Mesendoderm (in vitro differentiated cells): ENCODE measurements at regions not wholly inside any gene's neighbourhood (a gene's known extent, or its start where the extent isn't known, plus 50 kb on each side); places are given as distances from the start of the nearest gene placed in this dataset.

Experiments used
- DNase-seq: peaks from one replicate; pipeline ENCODE4 v3.0.0; 2013
- H2AK5ac ChIP-seq: 2 replicates; pipeline ENCODE4 v1.6.1; 2013; ENCODE audit warnings: low read length, inconsistent platforms
- H2BK120ac ChIP-seq: 2 replicates; pipeline ENCODE4 v1.6.1; 2013; ENCODE audit warnings: low read depth, mild to moderate bottlenecking, low read length, moderate library complexity, mixed read lengths
- H2BK15ac ChIP-seq: replicated peaks from 2 replicates; pipeline ENCODE4 v1.6.1; 2013; ENCODE audit warnings: low read depth, mild to moderate bottlenecking, moderate library complexity
- H2BK5ac ChIP-seq: 2 replicates; pipeline ENCODE4 v1.6.1; 2013; ENCODE audit warnings: low read length, inconsistent platforms
- H3K18ac ChIP-seq: 2 replicates; pipeline ENCODE4 v1.6.1; 2013; ENCODE audit warnings: mild to moderate bottlenecking, low read length, mixed read lengths
- H3K23ac ChIP-seq: one replicate; pipeline ENCODE4 v1.6.1; 2013; ENCODE audit warnings: low read length
- H3K27ac ChIP-seq: 2 replicates; pipeline ENCODE4 v1.5.1; 2013; ENCODE audit warnings: low read depth, mild to moderate bottlenecking, inconsistent platforms, low read length, moderate library complexity
- H3K27me3 ChIP-seq: 2 replicates; pipeline ENCODE4 v1.6.1; 2013; ENCODE audit warnings: low read length, control low read depth, mild to moderate bottlenecking, inconsistent platforms; ENCODE audit not compliant: insufficient read depth, poor library complexity
- H3K36me3 ChIP-seq: 2 replicates; pipeline ENCODE4 v1.6.1; 2013; ENCODE audit warnings: low read length, inconsistent platforms; ENCODE audit not compliant: control insufficient read depth, insufficient read depth
- H3K4ac ChIP-seq: one replicate; pipeline ENCODE4 v1.6.1; 2013; ENCODE audit warnings: low read depth, mild to moderate bottlenecking, low read length, moderate library complexity
- H3K4me1 ChIP-seq: 2 replicates; pipeline ENCODE4 v1.6.1; 2013; ENCODE audit warnings: low read depth, low read length, inconsistent platforms; ENCODE audit not compliant: control insufficient read depth
- H3K4me2 ChIP-seq: 2 replicates; pipeline ENCODE4 v1.6.1; 2013; ENCODE audit warnings: low read length
- H3K4me3 ChIP-seq: 2 replicates; pipeline ENCODE4 v1.5.1; 2013; ENCODE audit warnings: mild to moderate bottlenecking, low read length
- H3K56ac ChIP-seq: one replicate; pipeline ENCODE4 v1.6.1; 2013; ENCODE audit warnings: low read length
- H3K79me1 ChIP-seq: 2 replicates; pipeline ENCODE4 v1.6.1; 2013; ENCODE audit warnings: low read length, inconsistent platforms
- H3K79me2 ChIP-seq: 2 replicates; pipeline ENCODE4 v1.6.1; 2013; ENCODE audit warnings: mild to moderate bottlenecking, low read length; ENCODE audit not compliant: control insufficient read depth, insufficient read depth
- H3K9ac ChIP-seq: 2 replicates; pipeline ENCODE4 v1.6.1; 2013; ENCODE audit warnings: low read length, inconsistent platforms
- H4K5ac ChIP-seq: one replicate; pipeline ENCODE4 v1.6.1; 2013; ENCODE audit warnings: low read length
- H4K8ac ChIP-seq: one replicate; pipeline ENCODE4 v1.6.1; 2013; ENCODE audit warnings: low read depth, mild to moderate bottlenecking, control low read depth, low read length, moderate library complexity
- WGBS: extraction: QIAGEN DNeasy Blood & Tissue Kit; methylation state at CpG from one replicate; pipeline ENCODE4 v1.1.7; 2013; ENCODE audit warnings: low lambda C conversion rate, missing lambda C conversion rate; ENCODE audit not compliant: insufficient coverage; ENCODE audit errors: extremely low coverage; 5-methylcytosine and 5-hydroxymethylcytosine counted together

DNA sequence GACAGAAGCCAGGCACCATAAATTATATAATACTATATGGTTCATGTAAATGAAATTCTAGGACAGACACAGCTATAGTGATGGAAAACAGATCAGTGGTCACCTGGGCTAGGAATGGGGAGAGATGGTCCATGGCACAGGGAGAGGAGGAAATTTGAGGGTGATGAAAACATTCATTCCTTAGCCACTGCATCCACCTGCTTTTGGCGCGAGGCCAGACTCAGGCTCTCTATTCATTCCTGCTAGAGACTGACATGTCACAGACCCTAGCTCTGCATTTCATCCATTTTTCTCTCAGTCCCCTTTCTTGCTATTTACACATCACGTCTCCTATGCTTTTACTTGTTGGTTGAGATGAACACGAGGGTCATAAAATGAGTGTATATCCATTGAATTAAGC is 628.3 kb upstream of the SLC10A2 start:
- no peak overlapping the region for H2BK5ac ChIP-seq
- no peak overlapping the region for H3K56ac ChIP-seq
- H3K79me1 ChIP-seq, result no peaks in the 10 kb centered on the region
- H3K36me3 ChIP-seq, result no peaks in the 10 kb centered on the region
- WGBS, result no CpG with 5 or more reads among the region's 4 CpGs
- H3K4me2 ChIP-seq, result no peak overlapping the region
- H2AK5ac ChIP-seq, result no peak overlapping the region
- H3K23ac ChIP-seq, result no peak overlapping the region
- H3K9ac ChIP-seq, result no peak overlapping the region
- H3K4me1 ChIP-seq, result no peaks in the 10 kb centered on the region
- no peak overlapping the region for H2BK15ac ChIP-seq
- H4K8ac ChIP-seq, result no peak overlapping the region
- H4K5ac ChIP-seq, result no peak overlapping the region
- no peaks in the 10 kb centered on the region for H3K27me3 ChIP-seq
- no peak overlapping the region for H2BK120ac ChIP-seq
- DNase-seq, result no peak
- no peak overlapping the region for H3K4ac ChIP-seq
- H3K4me3 ChIP-seq, result no peak overlapping the region
- H3K27ac ChIP-seq, result no peak overlapping the region
- no peaks in the 10 kb centered on the region for H3K79me2 ChIP-seq
- no peak overlapping the region for H3K18ac ChIP-seq

DNA sequence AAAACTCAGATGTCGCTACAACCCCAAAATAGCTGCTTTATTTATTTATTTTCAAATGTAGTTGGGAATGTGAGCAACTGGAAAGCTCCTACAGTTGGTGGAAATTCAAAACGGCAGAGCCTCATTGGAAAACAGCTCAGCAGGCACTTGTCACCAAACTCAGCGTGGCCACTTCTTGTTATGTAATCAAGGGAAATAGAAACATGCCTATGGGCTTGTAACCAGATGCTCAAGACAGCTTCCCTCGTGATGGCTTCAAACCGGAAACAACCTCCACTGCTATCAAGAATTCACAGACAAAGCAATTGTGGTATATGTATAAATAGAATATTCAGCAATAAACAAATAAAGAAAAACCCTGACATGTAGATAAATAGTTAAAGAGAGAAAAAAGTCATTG is 627.8 kb upstream of the SLC10A2 start:
- no peaks in the 10 kb centered on the region for H3K4me1 ChIP-seq
- H3K56ac ChIP-seq, result no peak overlapping the region
- H3K4me3 ChIP-seq, result no peak overlapping the region
- no peak overlapping the region for H2BK15ac ChIP-seq
- H3K4me2 ChIP-seq, result no peak overlapping the region
- no peak overlapping the region for H3K27ac ChIP-seq
- no peak overlapping the region for H3K4ac ChIP-seq
- no peak overlapping the region for H3K18ac ChIP-seq
- H3K9ac ChIP-seq, result no peak overlapping the region
- H4K8ac ChIP-seq, result no peak overlapping the region
- peak; percentile 22 for DNase-seq
- H4K5ac ChIP-seq, result no peak overlapping the region
- WGBS, result no CpG with 5 or more reads among the region's 5 CpGs
- no peak overlapping the region for H3K23ac ChIP-seq
- H3K36me3 ChIP-seq, result no peaks in the 10 kb centered on the region
- H3K27me3 ChIP-seq, result no peaks in the 10 kb centered on the region
- no peaks in the 10 kb centered on the region for H3K79me1 ChIP-seq
- H2BK5ac ChIP-seq, result no peak overlapping the region
- H2AK5ac ChIP-seq, result no peak overlapping the region
- no peaks in the 10 kb centered on the region for H3K79me2 ChIP-seq
- no peak overlapping the region for H2BK120ac ChIP-seq

GRCh38 chr13:103692442-103692841 is 626.2 kb upstream of the SLC10A2 start:
- no peak overlapping the region for H2AK5ac ChIP-seq
- no CpG with 5 or more reads among the region's 4 CpGs for WGBS
- H3K56ac ChIP-seq, result no peak overlapping the region
- no peak overlapping the region for H3K9ac ChIP-seq
- H3K36me3 ChIP-seq, result no peaks in the 10 kb centered on the region
- H3K79me1 ChIP-seq, result no peaks in the 10 kb centered on the region
- H2BK120ac ChIP-seq, result no peak overlapping the region
- no peak overlapping the region for H3K4me2 ChIP-seq
- no peak overlapping the region for H3K23ac ChIP-seq
- H3K4me1 ChIP-seq, result no peaks in the 10 kb centered on the region
- H3K27ac ChIP-seq, result no peak overlapping the region
- no peak overlapping the region for H2BK15ac ChIP-seq
- H3K4me3 ChIP-seq, result no peak overlapping the region
- H4K5ac ChIP-seq, result no peak overlapping the region
- no peaks in the 10 kb centered on the region for H3K27me3 ChIP-seq
- no peak overlapping the region for H4K8ac ChIP-seq
- H3K4ac ChIP-seq, result no peak overlapping the region
- H2BK5ac ChIP-seq, result no peak overlapping the region
- no peak overlapping the region for H3K18ac ChIP-seq
- no peaks in the 10 kb centered on the region for H3K79me2 ChIP-seq
- DNase-seq, result no peak

DNA sequence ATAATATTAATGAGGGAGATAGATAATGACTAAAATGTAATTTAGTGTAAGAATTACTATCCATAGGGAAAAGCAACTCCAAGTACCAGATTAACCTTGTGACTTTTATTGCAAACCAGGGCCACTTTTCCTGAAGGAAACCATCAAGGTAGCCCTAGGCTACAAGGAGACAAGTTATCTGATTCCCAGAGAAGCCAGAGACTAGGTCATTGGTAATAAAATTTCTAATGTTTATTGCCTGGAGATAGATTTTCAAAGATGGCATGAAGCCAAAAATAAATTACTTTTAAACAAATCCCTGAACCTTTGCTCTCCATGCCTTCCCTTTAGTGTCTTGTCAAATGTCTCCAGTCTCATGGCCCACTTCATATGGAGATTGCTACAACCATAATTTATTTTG is 610.1 kb upstream of the SLC10A2 start:
- H2AK5ac ChIP-seq, result no peak overlapping the region
- H2BK15ac ChIP-seq, result no peak overlapping the region
- no peaks in the 10 kb centered on the region for H3K79me1 ChIP-seq
- no peak overlapping the region for H3K9ac ChIP-seq
- H3K4me2 ChIP-seq, result no peak overlapping the region
- H3K27ac ChIP-seq, result no peak overlapping the region
- H3K56ac ChIP-seq, result no peak overlapping the region
- no peak overlapping the region for H2BK120ac ChIP-seq
- no peaks in the 10 kb centered on the region for H3K4me1 ChIP-seq
- H3K4me3 ChIP-seq, result no peak overlapping the region
- no peak overlapping the region for H4K8ac ChIP-seq
- H3K27me3 ChIP-seq, result no peaks in the 10 kb centered on the region
- H3K18ac ChIP-seq, result no peak overlapping the region
- no peak overlapping the region for H4K5ac ChIP-seq
- H2BK5ac ChIP-seq, result no peak overlapping the region
- H3K4ac ChIP-seq, result no peak overlapping the region
- no peaks in the 10 kb centered on the region for H3K36me3 ChIP-seq
- DNase-seq, result no peak
- no peak overlapping the region for H3K23ac ChIP-seq
- no peaks in the 10 kb centered on the region for H3K79me2 ChIP-seq

DNA sequence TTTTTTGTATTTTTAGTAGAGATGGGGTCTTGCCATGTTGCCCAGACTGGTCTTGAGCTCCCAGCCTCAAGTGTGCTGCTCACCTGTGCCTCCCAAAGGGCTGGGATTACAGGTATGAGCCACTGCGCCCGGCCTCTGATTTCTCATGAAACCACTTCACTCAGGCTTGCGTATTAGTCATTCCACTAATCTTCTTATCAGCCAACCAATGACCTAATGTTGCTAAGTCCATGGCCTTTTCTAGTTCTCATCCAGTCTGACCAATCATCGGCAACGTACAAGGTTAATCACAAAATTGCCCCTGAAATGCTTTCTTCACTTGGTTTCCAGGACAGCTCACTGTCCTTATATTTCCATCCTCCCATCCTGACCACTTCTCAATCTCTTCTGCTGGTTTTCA is 605.3 kb upstream of the SLC10A2 start:
- Histone ChIP-seq H4K5ac (no peak overlapping the region), H3K27ac (no peak overlapping the region), H3K79me2 (no peaks in the 10 kb centered on the region), H3K4me1 (no peaks in the 10 kb centered on the region), H2BK15ac (no peak overlapping the region), H3K18ac (no peak overlapping the region), H3K79me1 (no peaks in the 10 kb centered on the region), H3K4me2 (no peak overlapping the region), H3K36me3 (no peaks in the 10 kb centered on the region), H2AK5ac (no peak overlapping the region), H3K9ac (no peak overlapping the region), H4K8ac (no peak overlapping the region), H3K27me3 (no peaks in the 10 kb centered on the region), H3K4ac (no peak overlapping the region), H3K56ac (no peak overlapping the region), H2BK5ac (no peak overlapping the region), H2BK120ac (no peak overlapping the region), H3K4me3 (no peak overlapping the region), H3K23ac (no peak overlapping the region)
- WGBS, result no CpG with 5 or more reads among the region's 5 CpGs
- peak; percentile 1 for DNase-seq

- WGBS, result no CpG with 5 or more reads among the region's 4 CpGs
- H2BK15ac ChIP-seq, result no peak overlapping the region
These were observed 597.8 kb upstream of the SLC10A2 start for GRCh38 chr13:103663996-103664395.

More at GRCh38 chr13:103663996-103664395, 597.8 kb upstream of the SLC10A2 start:
- H2BK120ac ChIP-seq, result no peak overlapping the region
- H2BK5ac ChIP-seq, result no peak overlapping the region
- no peaks in the 10 kb centered on the region for H3K79me1 ChIP-seq
- H3K4me1 ChIP-seq, result no peaks in the 10 kb centered on the region
- H3K4me2 ChIP-seq, result no peak overlapping the region
- no peak overlapping the region for H3K18ac ChIP-seq
- no peak for DNase-seq
- no peak overlapping the region for H3K56ac ChIP-seq
- H3K79me2 ChIP-seq, result no peaks in the 10 kb centered on the region
- H3K36me3 ChIP-seq, result no peaks in the 10 kb centered on the region
- H4K5ac ChIP-seq, result no peak overlapping the region
- H3K27me3 ChIP-seq, result no peaks in the 10 kb centered on the region
- H3K27ac ChIP-seq, result no peak overlapping the region
- H3K9ac ChIP-seq, result no peak overlapping the region
- no peak overlapping the region for H3K4ac ChIP-seq
- H4K8ac ChIP-seq, result no peak overlapping the region
- H3K4me3 ChIP-seq, result no peak overlapping the region
- H3K23ac ChIP-seq, result no peak overlapping the region
- no peak overlapping the region for H2AK5ac ChIP-seq
